Adipocyte (in vitro differentiated cells): ENCODE measurements at regions not wholly inside any gene's neighbourhood (a gene's known extent, or its start where the extent isn't known, plus 50 kb on each side); places are given as distances from the start of the nearest gene placed in this dataset.
A peak's percentile ranks its signal among the peaks of the same experiment; 100 is the strongest.
"Not testable (repeated sequence)": the region's sequence is repeated elsewhere in the genome, so short reads cannot be mapped to it uniquely, and the experiment has no call there.

Experiments used
- DNase-seq: peaks from one replicate; pipeline ENCODE4 v3.0.0-alpha.2; 2015; ENCODE audit warnings: low read depth
- H3K27me3 ChIP-seq: replicated peaks from 2 replicates; pipeline ENCODE4 v1.7.0; 2013; ENCODE audit warnings: mild to moderate bottlenecking, low read length, moderate library complexity; ENCODE audit not compliant: control insufficient read depth, insufficient read depth
- H3K36me3 ChIP-seq: 2 replicates; pipeline ENCODE4 v1.7.0; 2013; ENCODE audit warnings: low read length, mild to moderate bottlenecking, moderate library complexity; ENCODE audit not compliant: control insufficient read depth, insufficient read depth, severe bottlenecking
- H3K4me1 ChIP-seq: 2 replicates; pipeline ENCODE4 v1.7.0; 2013; ENCODE audit warnings: mild to moderate bottlenecking, low read length, moderate library complexity; ENCODE audit not compliant: control insufficient read depth, insufficient read depth
- H3K4me3 ChIP-seq: 2 replicates; pipeline ENCODE4 v1.7.0; 2013; ENCODE audit warnings: mild to moderate bottlenecking, low read length, moderate library complexity
- H3K9ac ChIP-seq: 2 replicates; pipeline ENCODE4 v1.7.0; 2013; ENCODE audit warnings: mild to moderate bottlenecking, low read length, moderate library complexity
- H3K9me3 ChIP-seq: 2 replicates; pipeline ENCODE4 v1.7.0; 2013; ENCODE audit warnings: mild to moderate bottlenecking, low read length, moderate library complexity; ENCODE audit not compliant: control insufficient read depth

GRCh38 chr4:91758487-91758886 is 545.3 kb upstream of the GRID2 start:
- Histone ChIP-seq H3K9ac (no peak overlapping the region), H3K4me1 (peaks cover 4% of the 10 kb centered on the region), H3K36me3 (no peaks in the 10 kb centered on the region), H3K4me3 (no peak overlapping the region), H3K9me3 (no peaks in the 10 kb centered on the region), H3K27me3 (no peaks in the 10 kb centered on the region)
- DNase-seq, result peak; percentile 42

DNA sequence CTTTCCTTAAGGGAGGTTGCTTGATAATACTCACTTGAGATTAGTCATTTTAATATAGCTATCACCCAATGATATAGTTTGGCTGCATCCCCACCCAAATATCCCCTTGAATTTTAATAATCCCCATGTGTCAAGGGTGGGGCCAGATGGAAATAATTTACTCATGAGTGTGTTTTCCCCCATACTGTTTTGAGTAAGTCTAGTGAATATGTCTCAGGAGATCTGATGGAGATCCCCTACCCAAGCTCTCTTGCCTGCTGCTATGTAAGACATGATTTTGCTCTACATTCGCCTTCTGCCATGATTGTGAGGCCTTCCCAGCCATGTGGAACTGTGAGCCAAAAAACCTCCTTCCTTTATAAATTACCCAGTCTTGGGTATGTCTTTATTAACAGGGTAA is 539.7 kb upstream of the GRID2 start:
- H3K9me3 ChIP-seq, result no peaks in the 10 kb centered on the region

DNA sequence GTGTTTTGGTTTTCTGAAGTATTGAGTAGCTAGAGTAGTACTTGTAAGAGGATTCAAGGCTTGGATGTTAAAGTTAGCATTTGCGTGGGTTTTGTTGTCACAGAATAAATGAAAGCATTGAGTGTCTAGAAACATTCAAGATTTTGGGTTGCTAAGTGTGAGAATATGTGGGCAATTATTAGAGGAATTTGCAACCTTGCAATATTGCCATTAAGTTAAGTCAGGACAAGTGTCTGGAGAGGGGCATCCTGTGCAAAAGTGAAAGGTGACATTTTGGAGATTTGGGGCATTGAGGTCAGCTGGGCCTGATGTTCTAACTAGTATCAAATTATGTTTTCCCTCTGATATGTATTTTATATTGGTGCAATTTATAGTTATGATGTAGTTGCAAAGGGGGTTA is 533.9 kb upstream of the GRID2 start:
- no peaks in the 10 kb centered on the region for H3K36me3 ChIP-seq
- H3K27me3 ChIP-seq, result no peaks in the 10 kb centered on the region
- no peaks in the 10 kb centered on the region for H3K4me1 ChIP-seq
- no peak overlapping the region for H3K9ac ChIP-seq
- no peak overlapping the region for H3K4me3 ChIP-seq
- peaks cover 14% of the 10 kb centered on the region for H3K9me3 ChIP-seq
- DNase-seq, result no peak

More for the DNA sequence above, 539.7 kb upstream of the GRID2 start:
- H3K9ac ChIP-seq, result no peak overlapping the region
- no peaks in the 10 kb centered on the region for H3K4me1 ChIP-seq
- DNase-seq, result no peak
- no peak overlapping the region for H3K4me3 ChIP-seq
- no peaks in the 10 kb centered on the region for H3K36me3 ChIP-seq
- H3K27me3 ChIP-seq, result no peaks in the 10 kb centered on the region

DNA sequence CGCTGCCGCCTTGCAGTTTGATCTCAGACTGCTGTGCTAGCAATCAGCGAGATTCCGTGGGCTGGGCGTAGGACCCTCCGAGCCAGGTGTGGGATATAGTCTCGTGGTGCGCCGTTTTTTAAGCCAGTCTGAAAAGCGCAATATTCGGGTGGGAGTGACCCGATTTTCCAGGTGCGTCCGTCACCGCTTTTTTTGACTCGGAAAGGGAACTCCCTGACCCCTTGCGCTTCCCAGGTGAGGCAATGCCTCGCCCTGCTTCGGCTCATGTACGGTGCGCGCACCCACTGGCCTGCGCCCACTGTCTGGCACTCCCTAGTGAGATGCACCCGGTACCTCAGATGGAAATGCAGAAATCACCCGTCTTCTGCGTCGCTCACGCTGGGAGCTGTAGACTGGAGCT is 512.1 kb upstream of the GRID2 start:
- H3K9me3 ChIP-seq, H3K36me3 ChIP-seq, H3K27me3 ChIP-seq, H3K4me1 ChIP-seq, DNase-seq, H3K9ac ChIP-seq, H3K4me3 ChIP-seq: not testable (repeated sequence)

DNA sequence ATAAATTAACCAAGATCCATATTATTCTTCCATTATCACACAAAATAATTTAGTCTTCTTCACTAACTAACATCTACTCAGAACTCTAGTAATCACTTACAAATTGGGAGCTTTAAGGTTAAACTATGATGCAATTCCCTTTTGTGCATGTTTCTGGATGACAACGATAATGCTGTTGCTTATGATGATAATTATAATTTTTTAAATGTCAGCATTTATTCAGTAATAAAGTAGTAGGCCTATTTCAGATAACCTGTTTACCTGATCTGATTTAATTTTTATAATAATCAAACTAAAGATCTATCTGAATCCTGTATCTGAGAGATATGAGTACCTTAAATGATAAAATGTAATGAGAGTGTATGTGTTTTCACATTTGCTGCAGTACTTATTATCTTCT is 507.8 kb upstream of the GRID2 start:
- no peak for DNase-seq
- Histone ChIP-seq H3K9me3 (no peaks in the 10 kb centered on the region), H3K4me1 (no peaks in the 10 kb centered on the region), H3K4me3 (no peak overlapping the region), H3K36me3 (no peaks in the 10 kb centered on the region), H3K27me3 (no peaks in the 10 kb centered on the region), H3K9ac (no peak overlapping the region)

- H3K9me3 ChIP-seq, result no peaks in the 10 kb centered on the region
- no peak overlapping the region for H3K9ac ChIP-seq
- no peaks in the 10 kb centered on the region for H3K36me3 ChIP-seq
- no peaks in the 10 kb centered on the region for H3K4me1 ChIP-seq
- no peaks in the 10 kb centered on the region for H3K27me3 ChIP-seq
- H3K4me3 ChIP-seq, result no peak overlapping the region
- no peak for DNase-seq
Measured at GRCh38 chr4:91812319-91812718, 491.4 kb upstream of the GRID2 start.

- no peak for DNase-seq
- Histone ChIP-seq H3K36me3 (no peaks in the 10 kb centered on the region), H3K27me3 (no peaks in the 10 kb centered on the region), H3K4me3 (no peak overlapping the region), H3K4me1 (no peaks in the 10 kb centered on the region), H3K9me3 (peaks cover 44% of the 10 kb centered on the region), H3K9ac (no peak overlapping the region)
Measured at GRCh38 chr4:91824773-91825172, 479.0 kb upstream of the GRID2 start.

DNA sequence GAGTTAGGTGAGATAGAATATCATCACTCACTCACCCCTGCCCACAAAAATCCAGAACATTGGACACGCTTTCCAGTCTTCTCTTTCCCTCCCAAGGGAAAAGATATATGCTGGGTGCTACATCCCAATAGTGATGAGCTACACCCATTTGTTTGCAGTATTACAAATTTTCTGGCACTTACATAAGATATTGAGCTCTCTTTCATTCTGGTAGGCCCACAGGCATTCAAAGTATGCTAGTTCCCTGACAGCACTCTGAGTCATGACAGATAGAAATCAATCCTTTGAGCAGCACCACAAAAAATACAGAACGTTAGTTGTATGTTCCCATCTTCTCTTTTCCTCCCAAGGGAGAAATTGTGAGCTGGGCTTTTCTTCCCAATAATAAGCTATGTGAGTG is 477.6 kb upstream of the GRID2 start:
- peak; percentile 50 for DNase-seq
- Histone ChIP-seq H3K9ac (no peak overlapping the region), H3K4me3 (no peak overlapping the region)

DNA sequence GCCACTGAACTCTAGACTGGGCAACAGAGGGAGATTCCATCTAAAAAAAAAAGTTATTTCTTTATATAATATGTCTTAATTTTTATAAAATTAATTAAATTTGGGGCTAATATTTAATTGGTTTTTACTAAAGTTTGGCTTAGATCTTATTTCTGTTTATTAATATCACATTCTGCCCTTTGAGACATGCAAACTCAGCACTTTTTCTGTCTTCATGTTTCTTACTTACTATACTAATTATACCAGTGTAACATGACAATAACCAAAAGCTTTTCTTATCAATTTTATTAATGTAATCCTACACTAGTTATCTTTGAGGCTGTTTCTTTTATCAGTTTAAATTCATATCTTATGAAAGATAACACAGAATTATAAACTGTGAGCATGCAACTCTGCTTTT is 475.9 kb upstream of the GRID2 start:
- Histone ChIP-seq H3K4me3 (no peak overlapping the region), H3K4me1 (no peaks in the 10 kb centered on the region), H3K36me3 (no peaks in the 10 kb centered on the region), H3K27me3 (no peaks in the 10 kb centered on the region), H3K9ac (no peak overlapping the region), H3K9me3 (peaks cover 48% of the 10 kb centered on the region)
- no peak for DNase-seq

More for the DNA sequence above, 477.6 kb upstream of the GRID2 start:
- no peaks in the 10 kb centered on the region for H3K36me3 ChIP-seq
- H3K27me3 ChIP-seq, result no peaks in the 10 kb centered on the region
- H3K4me1 ChIP-seq, result no peaks in the 10 kb centered on the region
- peaks cover 51% of the 10 kb centered on the region for H3K9me3 ChIP-seq

DNA sequence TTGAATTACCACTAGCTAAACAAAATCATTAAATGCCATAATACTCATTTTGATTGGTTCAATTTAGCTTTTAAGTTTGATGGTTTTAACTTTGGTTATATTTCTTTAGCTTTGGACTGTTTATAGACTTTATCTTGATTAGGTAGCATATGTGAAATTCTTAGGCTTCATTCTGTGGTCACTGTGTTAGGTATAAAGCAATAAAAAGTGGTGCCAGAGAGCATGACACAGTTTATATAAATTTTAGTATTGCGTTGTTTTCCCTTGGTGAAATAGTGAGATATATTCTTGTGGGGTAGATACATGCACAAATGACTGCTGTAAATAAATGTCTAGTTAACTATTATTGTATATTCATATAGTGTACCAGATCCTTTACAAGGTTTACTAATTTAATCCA is 474.2 kb upstream of the GRID2 start:
- Histone ChIP-seq H3K27me3 (peaks cover 3% of the 10 kb centered on the region), H3K4me1 (no peaks in the 10 kb centered on the region), H3K9me3 (peaks cover 52% of the 10 kb centered on the region), H3K4me3 (no peak overlapping the region), H3K36me3 (no peaks in the 10 kb centered on the region), H3K9ac (no peak overlapping the region)
- peak; percentile 30 for DNase-seq

DNA sequence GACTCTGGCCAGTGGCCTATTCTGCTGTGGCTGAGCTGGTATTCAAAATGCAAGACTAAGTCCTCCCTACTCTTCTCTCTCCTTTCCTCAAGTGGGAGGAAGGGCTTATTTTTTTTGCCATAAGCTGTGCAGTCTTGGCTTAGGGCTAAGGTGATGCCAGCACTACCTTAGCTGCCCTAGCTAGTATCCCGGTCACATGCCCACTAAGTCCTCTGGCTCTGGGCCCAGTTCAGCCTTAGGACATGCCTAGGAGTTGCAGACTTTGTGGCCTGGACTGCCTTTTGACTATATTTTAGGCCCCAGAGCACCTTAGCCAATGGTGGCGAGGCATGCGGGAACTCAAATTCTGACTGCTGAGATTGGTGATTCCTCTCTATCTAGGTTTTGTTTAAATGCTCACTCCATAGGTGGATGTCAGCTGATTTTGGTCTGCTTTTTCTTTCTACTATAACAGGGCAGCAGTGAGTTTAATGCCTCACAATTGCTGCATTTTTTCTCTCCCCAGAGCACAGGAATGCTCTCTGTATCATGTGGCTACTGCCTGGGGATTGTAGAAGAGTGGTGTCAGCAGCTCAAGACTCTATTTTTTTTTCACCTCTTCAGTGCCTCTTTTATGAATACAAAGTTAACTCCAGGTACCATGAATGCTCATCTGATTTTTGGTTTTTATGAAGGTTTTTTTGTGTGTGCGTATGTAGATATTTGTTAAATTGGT is 472.9 kb upstream of the GRID2 start:
- Histone ChIP-seq H3K4me3 (no peak overlapping the region), H3K4me1 (no peaks in the 10 kb centered on the region), H3K9ac (no peak overlapping the region), H3K27me3 (peaks cover 4% of the 10 kb centered on the region), H3K9me3 (peaks cover 46% of the 10 kb centered on the region), H3K36me3 (no peaks in the 10 kb centered on the region)
- DNase-seq, result no peak

DNA sequence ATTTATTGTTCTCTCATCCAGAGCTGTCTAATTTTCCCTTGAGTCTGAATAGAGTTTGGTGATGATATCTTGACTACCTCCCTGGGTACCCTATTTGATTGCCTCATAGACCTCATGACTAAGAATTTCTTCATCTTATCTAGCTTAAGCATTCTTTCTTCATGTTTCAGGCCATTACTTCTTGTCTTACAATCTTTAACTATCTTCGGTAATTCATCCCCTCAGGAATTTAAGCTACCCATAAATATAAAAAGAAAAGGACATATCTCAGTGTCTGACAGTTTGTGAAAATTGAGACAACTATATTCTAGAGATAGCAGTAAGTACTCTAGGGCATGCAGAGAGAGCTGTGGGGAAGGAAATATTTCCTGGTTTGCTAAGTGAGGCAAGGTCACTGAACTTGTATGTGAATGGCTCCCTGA is 466.1 kb upstream of the GRID2 start:
- Histone ChIP-seq H3K4me1 (peaks cover 12% of the 10 kb centered on the region), H3K27me3 (peaks cover 4% of the 10 kb centered on the region), H3K9ac (no peak overlapping the region), H3K36me3 (no peaks in the 10 kb centered on the region), H3K9me3 (peaks cover 26% of the 10 kb centered on the region), H3K4me3 (no peak overlapping the region)
- peak; percentile 72 for DNase-seq
